GM21390 (cell line): ENCODE measurements at regions not wholly inside any gene's neighbourhood (a gene's known extent, or its start where the extent isn't known, plus 50 kb on each side); places are given as distances from the start of the nearest gene placed in this dataset.

Experiments used
- ATAC-seq: cut with Tn5 transposase; IDR thresholded peaks from one replicate; pipeline ENCODE4 v1.9.1; 2021; ENCODE audit not compliant: unreplicated experiment

GRCh38 chrX:68998716-68999115, 166.5 kb downstream of the PJA1 start:
- ATAC-seq, result no peak

DNA sequence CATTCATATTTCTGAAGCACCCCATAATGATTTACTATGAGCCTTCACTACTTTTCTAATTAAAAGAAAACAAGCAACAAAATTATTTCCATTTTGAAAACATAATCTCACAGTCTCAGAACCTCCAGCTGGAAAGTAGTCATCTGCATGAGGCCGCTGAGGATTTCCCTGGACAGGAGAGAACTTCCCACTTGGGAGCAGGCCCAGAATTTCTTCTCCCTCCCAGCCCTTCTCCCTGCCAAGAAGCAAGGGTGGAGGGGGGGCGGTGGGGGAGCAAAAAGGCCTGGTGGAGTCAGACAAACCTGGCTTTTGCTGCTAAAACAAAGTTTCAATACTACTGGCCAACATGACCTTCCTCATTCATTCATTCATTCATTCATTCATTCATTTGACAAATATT, 167.3 kb downstream of the PJA1 start:
- ATAC-seq, result no peak

- no peak for ATAC-seq
Measured at GRCh38 chrX:68997511-68997910, 167.7 kb downstream of the PJA1 start.

DNA sequence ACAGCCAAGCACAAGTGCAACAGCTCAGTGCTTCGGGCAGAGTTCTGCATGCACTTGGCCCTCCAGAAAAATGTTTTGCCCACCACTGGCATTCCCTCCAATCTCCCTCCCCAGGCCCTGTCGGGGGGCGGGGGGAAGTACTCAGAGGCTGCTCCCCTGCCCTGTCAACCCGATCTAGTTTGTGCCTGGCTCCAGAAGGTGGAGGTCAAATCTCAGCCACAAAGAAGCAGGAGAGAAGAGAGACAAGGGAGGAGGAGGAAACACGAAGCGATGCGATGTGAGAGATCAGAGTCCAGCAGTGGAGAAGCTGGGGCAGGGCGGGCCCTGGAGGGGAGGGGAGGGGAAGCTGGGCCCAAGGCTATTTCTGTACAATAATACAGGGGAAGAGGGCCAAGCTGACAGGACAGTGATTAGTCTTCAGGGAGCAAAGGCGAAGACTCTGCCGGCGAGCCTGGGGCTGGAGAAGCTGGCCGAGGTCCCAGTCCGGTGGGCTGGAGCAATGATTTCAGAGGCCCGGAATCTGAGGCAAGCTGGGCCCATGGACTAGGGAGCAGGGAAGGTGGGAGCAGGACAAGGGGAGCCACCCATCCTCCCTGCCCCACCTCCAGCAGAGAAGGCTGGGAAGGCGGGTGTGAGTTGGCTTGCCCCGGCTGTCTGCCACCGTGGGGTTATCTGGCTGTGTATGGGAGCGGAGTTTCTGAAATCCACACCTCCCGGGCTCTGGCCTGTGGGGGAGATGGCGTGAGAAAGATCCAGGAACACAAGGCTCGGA, 167.1 kb downstream of the EFNB1 start:
- ATAC-seq, result no peak

DNA sequence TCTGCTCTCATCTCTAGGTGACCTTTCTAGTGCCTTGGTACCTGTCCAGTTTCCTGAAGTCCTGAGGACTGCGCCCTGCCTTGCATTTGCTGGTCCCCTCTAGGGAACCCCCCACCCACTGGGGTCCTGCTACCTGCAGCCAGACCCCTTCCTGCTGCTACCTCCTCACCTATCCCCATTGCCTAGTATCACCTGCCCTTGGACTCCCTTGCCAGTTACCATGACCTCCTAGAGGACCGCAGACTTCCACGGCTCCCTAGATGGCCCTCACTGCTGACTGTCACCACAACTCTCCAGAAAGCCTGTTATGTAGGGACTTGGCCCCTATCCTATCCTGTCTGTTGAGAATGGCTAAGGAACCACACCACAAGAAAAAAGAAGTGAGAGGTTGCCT, 166.6 kb downstream of the EFNB1 start:
- no peak for ATAC-seq

DNA sequence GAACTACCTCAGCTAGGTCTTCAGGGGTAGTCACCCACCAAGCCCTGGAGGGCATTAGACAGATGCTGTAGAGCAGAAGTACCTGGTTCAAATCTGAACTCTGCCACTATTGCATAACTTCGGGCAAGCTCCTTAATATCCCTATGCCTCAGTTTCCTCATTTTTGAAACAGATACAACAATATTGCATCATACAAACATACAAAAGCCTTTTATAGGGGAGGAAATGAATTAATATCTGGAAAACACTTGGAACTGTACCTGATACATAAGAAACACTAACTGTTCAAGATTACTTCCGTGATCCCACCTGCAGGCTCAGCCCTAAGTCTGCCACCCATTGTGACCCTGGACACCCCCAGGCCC, 166.1 kb downstream of the EFNB1 start:
- no peak for ATAC-seq

- ATAC-seq, result no peak
Measured at GRCh38 chrX:68994135-68994890, 165.5 kb downstream of the EFNB1 start.

DNA sequence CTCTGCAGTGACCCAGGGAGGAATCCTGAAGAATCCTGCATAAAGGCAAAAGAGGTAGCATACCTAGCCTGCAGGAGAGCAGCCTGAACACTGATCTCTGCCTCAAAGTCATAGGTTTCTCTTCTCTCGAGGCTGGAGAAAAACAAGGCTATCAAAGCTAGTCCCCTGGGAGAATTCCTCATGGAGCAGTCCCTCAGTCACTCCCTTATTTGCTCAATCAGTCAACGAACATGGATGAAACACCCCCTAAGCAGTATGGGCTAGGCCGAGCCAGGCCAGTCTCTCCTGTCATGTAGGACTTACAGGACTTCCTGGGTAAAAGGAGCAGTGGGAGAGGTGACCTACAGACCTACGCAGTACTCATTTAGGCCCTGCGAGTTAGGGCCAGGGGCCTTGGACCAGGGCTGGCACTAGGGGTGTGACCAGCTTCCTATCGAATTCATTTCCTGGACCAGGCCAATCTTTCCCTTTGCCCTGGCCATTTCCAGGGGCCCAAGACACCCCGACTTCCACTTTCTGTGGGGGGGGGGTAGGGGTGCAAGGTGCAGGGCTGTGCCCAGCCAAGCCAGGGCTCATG, 164.1 kb downstream of the EFNB1 start:
- no peak for ATAC-seq

DNA sequence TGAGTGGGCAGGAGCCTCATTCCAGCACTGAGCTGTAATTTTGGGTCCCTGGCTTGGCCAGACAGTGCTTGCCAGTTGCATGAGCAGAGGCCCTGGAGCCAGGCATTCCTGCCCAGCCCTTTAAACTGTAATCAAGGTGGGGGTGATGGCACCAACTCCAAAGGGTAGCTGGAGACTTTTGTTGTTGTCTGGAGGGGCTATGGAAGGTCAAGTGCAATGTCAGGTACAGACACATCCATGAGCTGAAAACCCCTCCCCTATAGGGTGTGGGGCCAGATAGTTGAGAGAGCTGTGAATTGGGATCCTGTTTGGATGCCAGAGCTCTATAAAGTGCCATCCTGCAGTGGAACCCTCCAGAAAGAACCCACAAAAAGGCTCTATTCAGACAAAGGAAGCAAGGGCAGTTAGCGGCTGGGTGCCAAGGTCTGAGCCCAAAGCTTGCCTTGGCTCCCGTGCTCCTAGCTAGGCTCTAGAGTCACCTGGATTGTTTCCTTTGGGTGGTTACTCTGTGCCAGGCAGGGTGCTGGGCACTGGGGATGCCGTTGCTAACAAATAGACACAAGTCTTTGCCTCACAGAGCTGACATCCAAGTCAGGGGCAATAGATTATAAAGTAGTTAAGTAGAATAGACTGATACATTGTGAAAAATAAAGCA, 163.0 kb downstream of the EFNB1 start:
- ATAC-seq, result no peak

DNA sequence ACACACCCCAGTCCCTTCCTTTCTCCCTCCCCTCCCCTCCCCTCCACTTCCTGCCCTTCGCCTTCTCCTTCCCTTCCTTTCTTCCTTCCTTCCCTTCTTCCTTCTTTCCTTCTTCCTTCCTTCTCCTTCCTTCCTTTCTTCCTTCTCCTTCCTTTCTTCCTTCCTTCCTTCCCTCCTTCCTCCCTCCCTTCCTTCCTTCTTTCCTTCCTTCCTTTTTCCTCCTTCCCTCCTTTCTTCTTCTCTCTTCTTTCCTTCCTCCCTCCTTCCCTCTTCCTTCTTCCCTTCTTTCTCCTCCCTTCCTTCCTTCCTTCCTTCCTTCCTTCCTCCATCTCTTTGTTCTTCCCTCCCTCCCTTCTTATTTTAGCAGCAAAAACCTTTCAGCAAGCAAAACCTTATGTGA, 162.1 kb downstream of the EFNB1 start:
- no peak for ATAC-seq

- ATAC-seq, result no peak
Measured at GRCh38 chrX:68989865-68990606, 161.2 kb downstream of the EFNB1 start.

- ATAC-seq, result no peak
Measured at GRCh38 chrX:68989456-68989855, 160.6 kb downstream of the EFNB1 start.

DNA sequence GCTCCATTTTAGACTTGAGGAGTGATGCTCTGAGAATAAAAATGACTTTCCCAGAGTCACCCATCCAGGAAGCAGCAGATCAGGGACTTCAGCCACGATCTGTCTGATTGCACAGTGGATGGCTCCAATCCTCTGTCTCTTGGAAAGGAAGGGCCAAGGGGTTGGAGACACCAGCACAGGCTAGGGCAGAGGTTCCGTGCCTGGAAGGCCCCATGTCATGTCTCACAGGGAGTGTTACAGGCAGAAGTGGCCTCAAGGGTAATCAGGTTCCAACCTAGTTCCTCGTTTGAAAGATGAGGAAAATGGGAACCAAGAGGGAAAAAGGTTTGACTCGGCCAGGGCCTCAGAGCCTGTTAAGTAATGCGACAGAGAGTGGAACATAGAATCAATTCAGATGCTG, 160.0 kb downstream of the EFNB1 start:
- no peak for ATAC-seq

DNA sequence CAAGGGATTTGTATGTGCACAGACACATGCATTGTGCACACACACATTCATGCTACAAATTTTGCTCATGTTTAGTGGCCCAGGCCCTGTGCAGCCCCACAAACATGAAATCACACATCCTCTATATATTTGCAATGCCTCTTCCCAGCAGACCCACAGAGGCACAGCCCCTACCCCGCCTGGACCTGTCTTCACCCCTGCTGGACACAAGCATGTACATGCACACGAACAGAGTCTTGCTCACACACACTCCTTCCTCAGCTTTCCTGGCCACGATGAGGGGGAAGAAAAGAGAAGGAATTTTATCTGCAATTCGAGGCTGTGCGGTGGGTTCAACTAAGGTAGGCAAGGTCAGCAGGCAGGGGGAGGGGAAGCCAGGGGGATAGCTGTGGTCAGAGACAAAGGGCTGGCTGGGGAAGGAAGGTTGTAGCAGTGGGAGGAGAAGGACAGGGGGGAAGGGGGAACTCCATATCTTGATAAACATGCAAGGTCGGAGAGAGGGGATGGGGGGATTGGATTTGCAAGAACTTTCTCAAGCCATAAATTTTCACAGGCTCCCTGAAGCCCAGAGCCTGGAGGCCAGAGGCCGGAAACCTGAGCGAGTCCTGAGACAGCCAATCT, 156.4 kb downstream of the EFNB1 start:
- ATAC-seq, result no peak

- no peak for ATAC-seq
Measured at GRCh38 chrX:68983004-68983857, 154.4 kb downstream of the EFNB1 start.

GRCh38 chrX:68982476-68982875, 153.7 kb downstream of the EFNB1 start:
- no peak for ATAC-seq

GRCh38 chrX:68980906-68981616, 152.2 kb downstream of the EFNB1 start:
- no peak for ATAC-seq

DNA sequence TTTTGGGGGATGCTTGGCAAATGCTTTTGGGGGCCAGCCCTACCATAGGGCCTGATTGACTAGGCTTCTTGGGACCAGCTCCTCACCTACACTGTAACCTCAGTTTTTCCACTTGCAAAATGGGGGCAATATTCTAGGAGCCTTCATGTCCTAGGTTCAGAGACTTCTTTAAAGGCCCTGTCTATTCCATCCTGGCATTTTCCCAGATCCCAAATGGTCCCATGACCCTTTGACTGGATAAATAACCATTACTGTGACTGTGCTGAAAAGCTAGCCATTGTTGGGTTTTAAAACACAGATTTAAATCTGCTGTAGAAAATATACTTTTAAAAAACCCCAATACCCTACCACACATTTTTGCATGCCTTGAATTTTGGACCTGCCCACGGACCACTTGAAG, 149.8 kb downstream of the EFNB1 start:
- ATAC-seq, result no peak

- no peak for ATAC-seq
Measured at GRCh38 chrX:68978255-68978654, 149.4 kb downstream of the EFNB1 start.
